ENCODE measurements at regions not wholly inside any gene's neighbourhood (a gene's known extent, or its start where the extent isn't known, plus 50 kb on each side); places are given as distances from the start of the nearest gene placed in this dataset.
"Not testable (repeated sequence)": the region's sequence is repeated elsewhere in the genome, so short reads cannot be mapped to it uniquely, and the experiment has no call there.

DNA sequence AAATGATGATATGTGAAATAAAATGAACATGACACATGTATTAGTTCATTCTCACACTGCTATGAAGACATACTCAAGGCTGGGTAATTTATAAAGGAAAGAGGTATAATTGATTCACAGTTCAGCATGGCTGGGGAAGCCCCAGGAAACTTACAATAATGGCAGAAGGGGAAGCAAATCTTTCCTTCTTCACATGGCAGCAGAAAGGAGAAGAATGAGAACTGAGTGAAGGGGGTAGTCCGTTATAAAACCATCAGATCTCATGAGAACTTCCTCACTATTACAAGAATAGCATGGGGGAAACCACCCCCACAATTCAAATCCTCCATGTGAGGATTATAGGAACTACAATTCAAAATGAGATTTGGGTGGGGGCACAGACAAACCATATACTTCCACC, 243.9 kb upstream of the GYPA start:
- no peak for ATAC-seq

- no peak for ATAC-seq
These were observed 246.0 kb upstream of the HHIP start for GRCh38 chr4:144399927-144400326.

GRCh38 chr4:144402176-144402575, 243.8 kb upstream of the HHIP start:
- no peak for ATAC-seq

DNA sequence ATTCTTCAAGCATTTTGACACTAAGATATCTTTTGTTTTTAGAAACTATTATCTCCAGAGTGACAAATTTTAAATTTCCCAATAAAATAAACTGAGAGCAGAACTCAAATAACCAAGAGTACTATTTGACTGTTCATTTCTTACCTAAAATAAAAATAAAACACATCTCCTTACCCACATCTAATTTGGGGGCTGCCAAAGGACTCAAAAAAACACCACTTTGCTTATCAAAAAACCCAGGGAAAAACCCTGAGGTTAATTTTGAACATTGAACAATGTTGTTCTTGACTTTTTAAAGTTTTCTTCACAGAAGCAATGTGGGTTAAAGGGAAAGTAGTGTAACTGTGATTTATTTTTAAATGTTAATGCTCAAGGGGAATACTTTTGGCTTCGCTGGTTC, 243.0 kb upstream of the HHIP start:
- ATAC-seq = no peak

GRCh38 chr4:144403893-144404292, 242.1 kb upstream of the HHIP start:
- ATAC-seq = no peak

DNA sequence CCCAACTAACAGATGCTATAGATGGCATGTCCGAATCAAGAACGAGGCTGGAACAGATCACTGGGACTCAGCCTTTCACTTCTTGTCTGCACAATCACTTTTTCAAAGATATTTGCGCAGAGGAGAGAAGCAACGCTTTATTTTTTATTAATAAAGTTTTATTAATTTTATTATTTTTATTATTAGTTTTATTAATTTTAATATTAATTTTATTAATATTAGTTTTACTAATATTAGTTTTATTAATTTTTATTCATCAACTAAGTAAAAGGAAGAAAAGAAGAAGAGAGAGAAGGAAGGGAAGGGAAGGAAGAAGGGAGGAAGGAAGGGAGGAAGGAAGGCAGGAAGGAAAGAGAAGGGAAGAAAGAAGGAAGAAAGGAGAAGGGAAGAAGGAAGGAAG, 236.4 kb upstream of the HHIP start:
- no peak for ATAC-seq

GRCh38 chr4:144410230-144410783, 235.6 kb upstream of the HHIP start:
- ATAC-seq = no peak

- ATAC-seq = no peak
These were observed 234.8 kb upstream of the HHIP start for GRCh38 chr4:144411119-144411518.

DNA sequence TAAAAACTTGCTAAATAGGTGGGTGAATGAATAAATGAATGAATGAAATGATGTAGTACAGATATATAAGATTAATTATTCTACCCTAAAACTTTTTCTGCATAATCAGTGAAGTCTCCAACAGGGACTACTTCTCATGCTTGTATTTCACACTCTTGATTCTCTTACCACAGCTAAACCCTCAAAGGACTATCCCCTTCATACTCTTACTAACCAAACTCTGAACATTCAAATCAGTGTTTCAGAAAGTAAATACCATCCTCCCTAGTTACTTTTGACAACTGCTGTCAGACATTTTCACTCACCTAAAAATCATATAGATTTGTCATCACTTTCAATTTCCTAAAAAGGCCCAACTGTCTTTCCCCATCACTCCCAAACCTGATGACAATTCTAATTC, 234.3 kb upstream of the HHIP start:
- no peak for ATAC-seq

DNA sequence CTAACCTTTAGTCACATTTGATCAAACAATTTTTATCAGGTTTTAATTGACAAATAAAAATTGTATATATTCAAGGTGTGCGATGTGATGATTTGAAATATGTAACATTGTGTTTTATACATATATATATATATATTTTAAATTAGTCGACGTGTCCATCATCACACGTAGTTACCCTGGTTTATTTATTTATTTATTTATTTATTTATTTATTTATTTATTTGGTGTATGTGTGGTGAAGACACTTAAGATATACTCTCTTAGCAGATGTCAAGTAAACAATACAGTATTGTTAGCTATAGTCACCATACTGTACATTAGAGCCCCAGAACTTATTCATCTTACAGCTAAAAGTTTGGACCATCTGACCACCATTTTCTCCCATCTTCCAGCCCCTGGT, 224.9 kb upstream of the HHIP start:
- no peak for ATAC-seq

DNA sequence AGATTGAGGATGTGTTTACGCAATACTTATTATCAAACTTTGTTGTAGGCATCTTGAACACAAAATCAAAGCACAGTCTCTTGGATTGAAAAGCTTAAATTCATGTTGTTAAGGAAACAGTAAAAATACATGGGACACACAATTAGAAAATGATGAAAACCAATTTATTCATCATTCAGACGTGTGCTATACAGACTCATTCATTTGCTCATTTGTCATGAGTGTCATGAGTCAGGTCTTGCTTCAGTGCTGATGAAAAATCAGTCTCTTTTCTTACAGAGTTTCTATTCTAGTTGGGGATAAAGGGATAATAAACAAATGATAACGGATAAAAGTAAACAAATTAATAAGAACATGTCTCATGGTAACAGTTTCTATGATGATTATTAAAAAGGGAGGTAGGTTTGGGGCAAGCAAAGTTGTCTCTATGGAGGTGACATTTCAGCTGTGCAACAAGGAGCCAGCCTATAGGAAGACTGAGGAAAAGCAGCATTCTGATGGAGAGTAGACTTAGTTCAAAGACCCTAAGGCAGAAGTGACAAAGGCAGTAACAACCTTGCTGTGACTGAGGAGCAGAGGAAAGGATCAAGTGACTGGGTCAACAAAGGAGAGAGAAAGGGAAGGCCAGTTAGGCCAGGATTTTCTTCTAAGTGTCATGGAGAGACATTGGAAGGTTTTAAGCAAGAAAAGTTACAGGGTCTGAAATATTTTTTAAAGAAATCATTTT, 224.0 kb upstream of the HHIP start:
- no peak for ATAC-seq

GRCh38 chr4:144423930-144424329, 222.0 kb upstream of the HHIP start:
- ATAC-seq = no peak

DNA sequence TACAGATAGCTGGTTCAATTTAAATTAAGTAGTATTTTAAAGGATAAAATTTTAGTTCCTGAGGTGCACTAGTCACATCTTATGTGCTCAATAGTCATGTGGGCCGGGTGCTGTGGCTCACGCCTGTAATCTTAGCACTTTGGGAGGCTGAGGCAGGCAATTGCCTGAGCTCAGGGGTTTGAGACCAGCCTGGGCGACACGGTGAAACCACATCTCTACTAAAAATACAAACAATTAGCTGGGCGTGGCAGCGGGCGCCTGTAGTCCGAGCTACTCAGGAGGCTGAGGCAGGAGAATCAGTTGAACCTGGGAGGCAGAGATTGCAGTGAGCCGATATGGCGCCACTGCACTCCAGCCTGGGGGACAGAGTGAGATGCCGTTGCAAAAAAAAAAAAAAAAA, 219.9 kb upstream of the HHIP start:
- not testable (repeated sequence) for ATAC-seq

GRCh38 chr4:144442713-144443112, 203.2 kb upstream of the HHIP start:
- no peak for ATAC-seq

DNA sequence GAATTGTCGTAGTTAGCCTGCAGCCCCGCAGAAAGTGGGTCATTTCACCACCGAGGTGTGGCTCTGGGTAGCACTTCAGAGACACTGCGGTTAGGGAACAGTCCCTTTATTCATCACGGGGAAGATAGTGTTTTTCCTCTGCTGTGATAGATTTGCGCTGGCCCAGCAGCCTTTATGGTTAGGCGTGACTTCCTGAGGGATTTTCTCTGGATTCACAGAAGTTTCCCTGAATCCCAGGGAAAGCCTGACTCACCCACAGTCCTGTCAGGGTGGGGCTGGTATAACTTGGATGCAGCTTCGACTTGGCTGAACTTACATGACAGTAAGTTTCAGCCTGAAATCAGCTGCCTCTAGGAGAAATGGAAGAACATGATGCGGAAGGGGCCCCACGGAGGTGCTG, 196.3 kb upstream of the HHIP start:
- no peak for ATAC-seq

DNA sequence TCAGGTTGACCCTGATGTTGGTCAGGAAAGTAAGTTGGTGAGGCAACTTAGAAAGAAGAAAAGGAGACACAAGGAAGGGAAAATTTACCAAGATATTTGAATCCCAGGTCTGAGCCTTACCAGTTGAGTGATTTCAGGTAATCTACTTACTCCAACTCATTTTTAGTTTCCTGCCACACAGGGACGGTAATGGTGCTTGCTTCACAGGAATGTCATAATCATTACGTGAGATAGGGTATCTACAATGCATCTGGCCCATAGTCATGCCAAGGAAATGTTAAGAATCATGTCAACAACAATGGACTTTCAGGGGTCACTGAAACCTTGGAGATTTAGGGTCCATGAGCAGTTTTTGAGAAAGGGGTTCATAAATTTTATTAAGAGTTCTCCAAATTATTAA, 195.4 kb upstream of the HHIP start:
- ATAC-seq = no peak

DNA sequence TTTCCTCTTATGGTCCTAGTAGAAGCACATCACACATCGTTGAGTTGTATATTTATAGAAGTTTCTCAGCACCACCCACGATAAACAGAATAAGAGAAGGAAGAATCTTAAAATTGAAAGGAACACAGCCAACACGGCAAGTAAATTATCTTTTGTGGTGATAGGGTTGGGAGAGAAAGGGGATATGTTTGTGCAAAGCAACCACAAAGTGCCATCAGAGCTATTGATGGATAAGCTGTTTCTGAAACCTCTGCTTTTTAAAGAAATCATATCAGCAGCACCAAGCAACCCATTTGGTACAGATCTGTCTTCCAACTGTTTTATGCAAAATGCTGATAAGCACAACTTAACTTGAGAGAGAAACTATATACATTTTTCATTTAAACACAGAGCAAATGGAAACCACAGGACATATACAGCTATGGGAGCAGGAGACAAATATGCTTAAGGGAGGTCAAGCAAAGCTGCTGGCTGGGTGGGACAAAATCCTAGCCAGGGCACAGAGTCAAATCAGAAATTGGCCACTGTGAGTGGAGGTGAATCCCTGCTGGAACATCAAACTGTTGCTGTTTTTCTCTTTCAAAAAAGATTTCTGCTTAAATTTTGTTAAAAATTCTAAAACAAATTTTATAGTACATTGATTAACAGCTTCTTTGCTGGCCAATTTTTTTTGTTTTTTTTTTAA, 194.0 kb upstream of the HHIP start:
- no peak for ATAC-seq

DNA sequence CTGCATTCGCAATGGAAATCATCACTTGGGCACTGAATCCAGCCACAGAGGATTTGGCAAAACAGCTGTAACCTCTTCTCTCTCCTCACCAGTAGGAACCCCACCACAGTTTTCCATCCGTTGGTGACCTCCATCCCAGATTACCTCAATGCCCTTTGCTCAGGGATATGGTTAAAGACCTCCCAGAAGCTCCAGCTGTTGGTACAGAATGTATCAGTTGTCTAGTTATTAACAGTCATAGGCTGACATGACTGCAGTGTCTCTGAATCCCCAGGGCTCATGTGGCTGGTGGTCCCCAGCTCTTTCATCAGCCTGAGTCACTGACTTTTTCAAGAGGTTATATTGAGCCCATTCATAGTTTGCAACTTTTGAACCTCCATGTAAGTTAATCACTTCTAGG, 189.8 kb upstream of the HHIP start:
- no peak for ATAC-seq

DNA sequence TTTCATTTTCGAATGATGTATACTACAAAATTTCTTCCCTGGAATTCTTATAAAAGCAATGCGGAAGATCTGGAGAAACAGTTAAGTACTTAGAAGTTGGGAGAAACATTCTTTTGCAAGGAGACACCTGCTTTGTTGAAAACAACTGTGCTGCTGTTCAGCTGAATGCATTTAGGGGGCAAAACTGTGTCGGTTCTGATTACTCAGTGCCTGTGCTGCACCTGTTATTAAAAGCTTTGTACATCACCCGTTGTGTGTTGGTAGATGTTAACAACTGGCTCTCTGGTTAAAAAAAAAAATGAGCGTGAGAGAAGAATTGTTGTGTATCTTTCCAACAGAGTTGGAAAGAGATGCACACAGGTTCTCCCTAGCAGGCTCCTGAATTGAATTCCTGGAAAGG, 184.1 kb upstream of the HHIP start:
- ATAC-seq = no peak

GRCh38 chr4:144463236-144463635, 182.7 kb upstream of the HHIP start:
- no peak for ATAC-seq

GRCh38 chr4:144463896-144464295, 182.1 kb upstream of the HHIP start:
- no peak for ATAC-seq

GRCh38 chr4:144465546-144465945, 180.4 kb upstream of the HHIP start:
- no peak for ATAC-seq

- no peak for ATAC-seq
These were observed 165.9 kb upstream of the HHIP start for GRCh38 chr4:144480068-144480467.

DNA sequence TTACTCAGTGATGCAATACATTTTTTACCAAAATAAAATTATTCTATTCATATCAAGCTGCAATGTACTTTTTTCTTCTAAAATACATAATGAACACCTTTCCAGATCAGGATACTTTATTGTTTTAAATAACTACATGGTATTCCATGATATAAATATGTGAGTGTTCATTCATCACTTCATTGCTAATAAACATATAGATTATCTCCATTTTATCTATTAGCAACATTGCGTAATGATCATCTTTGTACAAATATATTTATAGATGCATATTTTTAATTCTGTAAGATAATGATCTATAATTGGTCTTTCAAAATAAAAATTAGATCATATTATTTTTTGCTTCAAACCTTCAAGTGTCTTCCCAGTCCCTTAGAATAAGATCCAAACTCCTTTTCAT, 156.1 kb upstream of the HHIP start:
- ATAC-seq = no peak

DNA sequence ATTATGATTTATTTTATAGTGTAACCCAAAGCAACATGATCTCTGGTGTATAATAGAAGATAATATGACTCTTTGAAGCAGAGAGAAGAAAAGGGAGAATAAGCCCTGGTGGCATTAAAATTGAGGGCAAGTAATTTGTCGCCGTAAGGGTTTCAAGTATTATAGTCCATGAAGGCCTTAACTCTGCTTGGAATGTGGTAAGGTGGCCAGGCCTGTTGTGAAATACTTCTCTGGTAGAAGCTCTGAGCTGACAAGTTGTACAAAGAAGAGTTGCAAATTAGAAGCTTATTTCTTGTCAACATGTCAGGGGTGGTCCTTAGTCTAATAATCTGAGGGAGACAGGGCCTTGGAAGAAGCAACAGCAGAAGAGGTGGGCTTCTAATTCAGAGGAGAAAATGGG, 151.7 kb upstream of the HHIP start:
- ATAC-seq = no peak

Data from activated CD4-positive, CD25-positive, alpha-beta regulatory T cell treated with anti-CD3 and anti-CD28 coated beads, Interleukin-2, amount 50 U/mL, for 24 hours (primary cell).